ENCODE measurements at regions not wholly inside any gene's neighbourhood (a gene's known extent, or its start where the extent isn't known, plus 50 kb on each side); places are given as distances from the start of the nearest gene placed in this dataset.

DNA sequence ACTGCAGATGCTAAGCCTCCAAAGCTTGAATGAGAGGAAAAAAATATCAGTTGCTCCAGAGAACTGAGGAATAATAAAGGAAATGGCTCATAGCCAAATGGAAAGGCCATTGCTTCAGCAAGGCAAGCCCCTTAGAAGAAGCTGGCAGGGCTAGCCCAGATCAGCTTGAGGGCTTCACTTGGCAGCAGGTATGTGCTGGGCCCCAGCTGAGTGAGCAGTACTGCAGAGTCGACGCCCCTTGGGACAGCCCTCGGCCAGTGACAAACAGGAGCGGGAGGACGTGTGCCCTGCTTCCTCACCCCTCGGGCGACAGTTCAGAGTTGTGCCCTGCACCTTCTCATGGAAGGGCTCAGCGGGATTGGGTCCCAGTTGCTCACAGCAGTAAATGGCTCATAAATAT lies 1031.2 kb upstream of the TMEM132C start:
- no peak overlapping the region for H3K4me3 ChIP-seq (ENCODE audit: low read depth, low read length)
- H3K36me3 ChIP-seq (ENCODE audit: control insufficient read depth, insufficient read depth, low read length), result no peaks in the 10 kb centered on the region
- no peak for DNase-seq (ENCODE audit: low read depth)
- TF ChIP-seq CTCF (IDR thresholded peaks at IDR 0.05; ENCODE audit: insufficient read depth, low read length, poor library complexity, severe bottlenecking), result no peak
- H3K27me3 ChIP-seq (ENCODE audit: control insufficient read depth, insufficient read depth, low read length), result no peaks in the 10 kb centered on the region

DNA sequence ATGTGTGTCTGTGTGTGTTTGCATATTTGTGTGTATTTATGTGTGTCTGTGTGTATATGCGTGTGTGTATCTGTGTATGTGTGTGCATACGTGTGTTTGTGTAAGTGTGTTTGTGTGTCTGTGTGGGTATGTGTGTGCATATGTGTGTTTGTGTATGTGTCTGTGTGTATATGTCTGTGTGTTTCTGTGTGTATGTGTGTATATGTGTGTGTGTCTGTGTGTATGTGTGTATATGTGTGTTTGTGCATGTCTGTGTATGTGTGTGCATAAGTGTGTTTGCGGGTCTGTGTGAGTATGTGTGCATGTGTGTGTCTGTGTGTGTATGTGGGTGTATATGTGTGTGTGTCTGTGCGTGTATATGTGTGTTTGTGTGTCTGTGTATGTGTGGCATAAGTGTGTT lies 1030.5 kb upstream of the TMEM132C start:
- Histone ChIP-seq H3K27me3 (ENCODE audit: control insufficient read depth, insufficient read depth, low read length) (no peaks in the 10 kb centered on the region), H3K4me3 (ENCODE audit: low read depth, low read length) (no peak overlapping the region), H3K36me3 (ENCODE audit: control insufficient read depth, insufficient read depth, low read length) (no peaks in the 10 kb centered on the region)
- no peak for DNase-seq (ENCODE audit: low read depth)
- TF ChIP-seq CTCF (IDR thresholded peaks at IDR 0.05; ENCODE audit: insufficient read depth, low read length, poor library complexity, severe bottlenecking), result no peak

- Histone ChIP-seq H3K27me3 (ENCODE audit: control insufficient read depth, insufficient read depth, low read length) (no peaks in the 10 kb centered on the region), H3K36me3 (ENCODE audit: control insufficient read depth, insufficient read depth, low read length) (no peaks in the 10 kb centered on the region), H3K4me3 (ENCODE audit: low read depth, low read length) (no peak overlapping the region)
- no peak for TF ChIP-seq CTCF (IDR thresholded peaks at IDR 0.05; ENCODE audit: insufficient read depth, low read length, poor library complexity, severe bottlenecking)
- DNase-seq (ENCODE audit: low read depth), result no peak
Measured at GRCh38 chr12:127237151-127237550, 1029.8 kb upstream of the TMEM132C start.

DNA sequence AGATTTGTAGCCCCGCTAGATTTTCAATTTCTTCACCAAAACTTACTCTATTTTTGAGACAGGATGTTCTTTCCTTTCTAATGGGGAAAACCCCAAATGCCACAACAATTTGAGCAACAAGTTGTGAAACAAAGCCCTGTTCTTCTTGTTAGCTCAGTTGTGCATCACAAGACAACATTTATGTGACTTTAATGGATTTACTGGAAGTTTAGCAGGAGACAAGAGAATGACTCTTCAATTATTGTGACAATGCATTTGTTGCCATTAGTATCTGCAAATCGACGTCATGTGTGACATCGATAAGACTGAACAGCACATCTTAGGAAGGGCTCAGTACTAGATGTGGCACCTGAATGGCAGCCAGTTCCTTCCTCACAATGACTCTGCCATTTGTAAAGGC lies 1028.9 kb upstream of the TMEM132C start:
- H3K36me3 ChIP-seq (ENCODE audit: control insufficient read depth, insufficient read depth, low read length), result no peaks in the 10 kb centered on the region
- TF ChIP-seq CTCF (IDR thresholded peaks at IDR 0.05; ENCODE audit: insufficient read depth, low read length, poor library complexity, severe bottlenecking), result no peak
- DNase-seq (ENCODE audit: low read depth), result no peak
- H3K4me3 ChIP-seq (ENCODE audit: low read depth, low read length), result no peak overlapping the region
- H3K27me3 ChIP-seq (ENCODE audit: control insufficient read depth, insufficient read depth, low read length), result no peaks in the 10 kb centered on the region

- TF ChIP-seq CTCF (IDR thresholded peaks at IDR 0.05; ENCODE audit: insufficient read depth, low read length, poor library complexity, severe bottlenecking), result no peak
- Histone ChIP-seq H3K27me3 (ENCODE audit: control insufficient read depth, insufficient read depth, low read length) (no peaks in the 10 kb centered on the region), H3K4me3 (ENCODE audit: low read depth, low read length) (no peak overlapping the region), H3K36me3 (ENCODE audit: control insufficient read depth, insufficient read depth, low read length) (no peaks in the 10 kb centered on the region)
- DNase-seq (ENCODE audit: low read depth), result no peak
Measured at GRCh38 chr12:127239781-127240180, 1027.2 kb upstream of the TMEM132C start.

DNA sequence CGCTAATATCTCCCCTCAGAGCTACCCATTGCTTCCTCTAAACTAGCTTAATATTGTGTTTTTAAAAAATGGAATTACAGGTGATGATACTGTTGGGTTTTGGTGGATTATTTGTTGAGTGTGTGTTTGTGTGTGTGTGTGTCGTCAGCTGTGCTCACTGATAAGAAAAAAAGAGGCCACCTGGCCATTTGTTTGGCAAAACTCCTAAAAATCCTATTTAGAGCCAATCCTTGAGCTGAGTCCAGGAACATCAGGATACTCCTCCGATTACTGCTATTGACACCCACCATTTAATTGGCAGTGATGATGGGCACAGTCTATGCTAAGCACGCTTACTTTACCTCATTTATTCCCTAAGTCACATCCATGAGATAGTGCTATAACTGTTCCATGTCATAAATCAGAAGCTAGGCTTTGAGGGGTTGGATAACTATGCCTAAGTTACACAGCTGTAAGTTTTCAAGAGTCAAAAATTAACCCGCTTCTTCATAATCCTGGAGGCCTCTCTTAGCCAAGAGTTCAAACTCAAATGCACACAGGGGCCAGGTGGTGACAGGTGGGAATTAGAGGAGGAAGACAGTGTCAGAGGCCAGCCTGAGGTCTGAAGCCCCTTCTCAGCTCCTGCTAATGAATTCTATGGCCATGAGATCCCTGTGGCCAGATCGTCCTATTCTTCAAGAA lies 1026.6 kb upstream of the TMEM132C start:
- no peak for DNase-seq (ENCODE audit: low read depth)
- no peak for TF ChIP-seq CTCF (IDR thresholded peaks at IDR 0.05; ENCODE audit: insufficient read depth, low read length, poor library complexity, severe bottlenecking)

More for the DNA sequence above, 1026.6 kb upstream of the TMEM132C start:
- Histone ChIP-seq H3K27me3 (ENCODE audit: control insufficient read depth, insufficient read depth, low read length) (no peaks in the 10 kb centered on the region), H3K36me3 (ENCODE audit: control insufficient read depth, insufficient read depth, low read length) (no peaks in the 10 kb centered on the region), H3K4me3 (ENCODE audit: low read depth, low read length) (no peak overlapping the region)
